Upper lobe of right lung (tissue), 1 donor: ENCODE measurements at regions not wholly inside any gene's neighbourhood (a gene's known extent, or its start where the extent isn't known, plus 50 kb on each side); places are given as distances from the start of the nearest gene placed in this dataset.
"Not testable (repeated sequence)": the region's sequence is repeated elsewhere in the genome, so short reads cannot be mapped to it uniquely, and the experiment has no call there.

Experiments
- ATAC-seq: fragments of 200-7000 bp; cut with Tn5 transposase; one replicate; pipeline ENCODE4 v1.9.1; 2020; ENCODE audit warnings: mild to moderate bottlenecking, moderate library complexity
- DNase-seq: peaks from one replicate; pipeline ENCODE4 v3.0.0-alpha.2; 2020
- H3K27ac ChIP-seq: fragments of 200-600 bp; one replicate; pipeline ENCODE4 v1.8.0; 2022
- H3K27me3 ChIP-seq: fragments of 200-600 bp; one replicate; pipeline ENCODE4 v1.8.0; 2022; ENCODE audit warnings: mild to moderate bottlenecking
- H3K36me3 ChIP-seq: fragments of 200-600 bp; one replicate; pipeline ENCODE4 v1.8.0; 2022
- H3K4me1 ChIP-seq: fragments of 200-600 bp; one replicate; pipeline ENCODE4 v1.8.0; 2022
- H3K4me3 ChIP-seq: fragments of 200-600 bp; one replicate; pipeline ENCODE4 v1.8.0; 2022; ENCODE audit warnings: mild to moderate bottlenecking
- H3K9me3 ChIP-seq: fragments of 200-600 bp; one replicate; pipeline ENCODE4 v1.8.0; 2022
- CTCF ChIP-seq: fragments of 200-600 bp; IDR thresholded peaks from one replicate; pipeline ENCODE4 v1.8.0; 2022; ENCODE audit warnings: antibody characterized with exemption
- intact Hi-C: fragments of 100-400 bp; cut with DNase I; formaldehyde crosslinking; loops from one replicate; pipeline ENCODE4 v1.11.0; 2022
- donor health status: DM: no; HTN: yes; CAD: no; lungs with severe emphysema.

GRCh38 chr5:130747556-130747955, 417.5 kb downstream of the HINT1 start:
- Histone ChIP-seq H3K36me3 (no peaks in the 10 kb centered on the region), H3K4me1 (no peaks in the 10 kb centered on the region), H3K27ac (no peak overlapping the region), H3K9me3 (no peaks in the 10 kb centered on the region), H3K27me3 (no peaks in the 10 kb centered on the region), H3K4me3 (no peak overlapping the region)
- DNase-seq (no peak), ATAC-seq (no peak)
- intact Hi-C loops, result no loop called here
- TF ChIP-seq CTCF, result no peak

GRCh38 chr5:130746641-130747040, 418.4 kb downstream of the HINT1 start:
- H3K27ac ChIP-seq, DNase-seq, H3K4me3 ChIP-seq, H3K9me3 ChIP-seq, H3K4me1 ChIP-seq, ATAC-seq, intact Hi-C loops, H3K27me3 ChIP-seq, H3K36me3 ChIP-seq: not testable (repeated sequence)

- Histone ChIP-seq H3K4me1 (no peaks in the 10 kb centered on the region), H3K27me3 (no peaks in the 10 kb centered on the region), H3K27ac (no peak overlapping the region), H3K9me3 (no peaks in the 10 kb centered on the region), H3K4me3 (no peak overlapping the region), H3K36me3 (no peaks in the 10 kb centered on the region)
- DNase-seq (no peak), ATAC-seq (no peak)
- no peak for TF ChIP-seq CTCF
- intact Hi-C loops, result no loop called here
Observed at GRCh38 chr5:130743092-130743491, 422.0 kb downstream of the HINT1 start.

GRCh38 chr5:130740047-130740569, 424.9 kb downstream of the HINT1 start:
- intact Hi-C loops, result no loop called here
- no peak for DNase-seq
- Histone ChIP-seq H3K36me3 (no peaks in the 10 kb centered on the region), H3K4me1 (no peaks in the 10 kb centered on the region), H3K4me3 (no peak overlapping the region), H3K27ac (no peak overlapping the region), H3K27me3 (no peaks in the 10 kb centered on the region), H3K9me3 (no peaks in the 10 kb centered on the region)
- ATAC-seq, result no peak
- no peak for TF ChIP-seq CTCF

- no peak for ATAC-seq
- H3K27me3 ChIP-seq, result no peaks in the 10 kb centered on the region
- TF ChIP-seq CTCF, result no peak
- intact Hi-C loops, result no loop called here
- H3K27ac ChIP-seq, result no peak overlapping the region
- H3K36me3 ChIP-seq, result no peaks in the 10 kb centered on the region
- no peak overlapping the region for H3K4me3 ChIP-seq
- no peaks in the 10 kb centered on the region for H3K4me1 ChIP-seq
- DNase-seq, result no peak
- H3K9me3 ChIP-seq, result no peaks in the 10 kb centered on the region
Observed at GRCh38 chr5:130731839-130732238, 433.2 kb downstream of the HINT1 start.

- Histone ChIP-seq H3K4me1 (no peaks in the 10 kb centered on the region), H3K9me3 (no peaks in the 10 kb centered on the region), H3K4me3 (no peak overlapping the region), H3K27ac (no peak overlapping the region), H3K36me3 (no peaks in the 10 kb centered on the region), H3K27me3 (no peaks in the 10 kb centered on the region)
- intact Hi-C loops, result no loop called here
- ATAC-seq (no peak), DNase-seq (no peak)
- TF ChIP-seq CTCF, result no peak
Observed at GRCh38 chr5:130729541-130729940, 435.5 kb downstream of the HINT1 start.
